Fibroblast of skin of back (primary cell): ENCODE measurements at regions not wholly inside any gene's neighbourhood (a gene's known extent, or its start where the extent isn't known, plus 50 kb on each side); places are given as distances from the start of the nearest gene placed in this dataset.

Source experiments
- DNase-seq: peaks from one replicate; pipeline ENCODE4 v3.0.0-alpha.2; 2013

DNA sequence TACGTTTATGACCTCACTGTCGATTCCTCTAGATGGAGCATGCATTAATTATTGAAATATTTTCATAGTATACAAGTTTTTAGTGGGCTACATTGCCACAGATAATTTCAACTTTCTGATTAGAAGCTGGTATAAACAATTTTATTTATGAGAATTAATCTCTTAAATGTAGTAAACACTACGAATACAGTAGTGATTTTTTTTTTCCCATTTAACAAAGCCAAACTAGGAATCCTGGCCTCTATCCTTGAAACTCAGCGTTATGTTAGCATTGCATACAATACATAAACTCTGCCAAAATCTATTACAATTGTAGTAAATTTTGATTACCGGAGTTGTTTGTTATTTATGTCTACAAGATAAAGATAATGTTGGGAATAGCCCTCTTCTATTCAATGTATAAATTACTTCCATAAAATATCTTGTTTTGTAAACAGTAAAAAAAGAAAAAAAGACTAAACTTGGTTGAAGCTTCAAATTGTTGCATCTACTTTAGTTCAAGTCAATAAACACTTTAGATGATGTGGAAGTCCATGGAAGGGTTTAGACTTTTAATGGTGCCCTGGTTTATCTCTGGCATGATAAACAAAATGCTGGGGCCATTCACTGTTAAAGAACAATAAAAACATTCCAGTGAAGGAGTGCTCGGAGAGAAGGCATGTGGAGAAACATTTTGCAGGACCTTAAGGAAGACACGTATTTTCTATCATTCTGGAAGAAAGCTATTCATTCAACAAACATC, 77.3 kb upstream of the NR2F2 start:
- DNase-seq, result no peak

DNA sequence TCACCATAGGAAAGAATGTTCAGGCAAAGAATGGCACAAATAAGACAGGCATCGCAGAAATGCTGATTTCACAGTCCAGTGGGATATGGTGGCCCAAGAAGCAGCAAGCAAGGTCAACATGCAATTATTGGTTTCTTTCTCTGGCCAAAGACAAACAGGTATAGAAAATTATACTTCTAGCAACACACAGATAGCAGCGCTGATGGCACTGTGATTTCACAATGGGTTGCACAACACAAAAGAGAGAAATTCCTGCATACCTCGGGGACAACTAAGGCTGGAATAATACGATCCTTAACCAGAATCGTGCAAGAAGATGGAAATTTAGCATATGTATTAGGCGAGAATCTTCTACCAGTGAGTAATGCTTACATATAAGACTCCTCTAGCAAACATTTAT, 76.3 kb upstream of the NR2F2 start:
- no peak for DNase-seq

- no peak for DNase-seq
These were observed 74.9 kb upstream of the NR2F2 start for GRCh38 chr15:96255599-96255998.

DNA sequence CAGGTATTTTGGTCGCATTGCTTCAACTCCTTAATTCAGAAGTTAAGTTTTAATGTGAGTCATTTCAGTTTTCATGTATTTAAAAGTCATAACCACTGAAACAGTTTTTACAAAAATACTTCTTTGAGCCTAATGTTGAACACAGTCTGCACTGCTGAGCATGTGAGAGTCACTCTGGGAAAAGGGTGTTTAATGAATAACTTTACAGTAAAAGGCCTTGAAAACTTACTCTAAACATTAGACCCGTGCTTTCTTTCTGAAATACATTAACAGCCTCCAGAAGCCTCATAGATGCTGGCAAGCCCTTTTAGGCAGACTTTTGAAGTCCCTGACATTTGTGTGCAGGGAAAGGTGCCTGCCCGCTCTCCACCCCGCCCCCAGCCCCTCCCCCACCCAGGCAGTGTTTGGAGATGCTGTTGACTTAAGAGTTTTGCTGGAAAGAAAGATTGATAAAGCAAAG, 68.9 kb upstream of the NR2F2 start:
- DNase-seq, result no peak

DNA sequence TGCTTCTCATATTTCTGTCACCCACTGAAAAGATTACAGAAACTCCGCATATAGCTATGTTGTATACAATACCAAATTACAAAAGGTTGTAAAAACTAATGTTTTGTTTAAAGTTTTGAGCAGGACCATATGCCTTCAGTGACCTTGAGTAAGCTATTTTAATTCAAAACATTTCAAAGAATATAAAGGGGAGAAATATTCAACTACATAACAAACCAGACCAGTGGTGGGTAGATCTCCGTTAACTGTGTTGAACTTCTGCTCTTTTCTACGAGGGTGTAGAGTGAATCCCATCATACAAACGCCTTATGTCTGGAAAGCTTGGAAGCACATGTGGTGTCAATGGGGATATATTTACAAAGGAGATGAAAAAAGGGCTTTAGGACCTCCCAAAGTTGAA, 68.4 kb upstream of the NR2F2 start:
- DNase-seq, result no peak

GRCh38 chr15:96262549-96263489, 67.7 kb upstream of the NR2F2 start:
- DNase-seq, result no peak

GRCh38 chr15:96264351-96264798, 66.1 kb upstream of the NR2F2 start:
- no peak for DNase-seq

DNA sequence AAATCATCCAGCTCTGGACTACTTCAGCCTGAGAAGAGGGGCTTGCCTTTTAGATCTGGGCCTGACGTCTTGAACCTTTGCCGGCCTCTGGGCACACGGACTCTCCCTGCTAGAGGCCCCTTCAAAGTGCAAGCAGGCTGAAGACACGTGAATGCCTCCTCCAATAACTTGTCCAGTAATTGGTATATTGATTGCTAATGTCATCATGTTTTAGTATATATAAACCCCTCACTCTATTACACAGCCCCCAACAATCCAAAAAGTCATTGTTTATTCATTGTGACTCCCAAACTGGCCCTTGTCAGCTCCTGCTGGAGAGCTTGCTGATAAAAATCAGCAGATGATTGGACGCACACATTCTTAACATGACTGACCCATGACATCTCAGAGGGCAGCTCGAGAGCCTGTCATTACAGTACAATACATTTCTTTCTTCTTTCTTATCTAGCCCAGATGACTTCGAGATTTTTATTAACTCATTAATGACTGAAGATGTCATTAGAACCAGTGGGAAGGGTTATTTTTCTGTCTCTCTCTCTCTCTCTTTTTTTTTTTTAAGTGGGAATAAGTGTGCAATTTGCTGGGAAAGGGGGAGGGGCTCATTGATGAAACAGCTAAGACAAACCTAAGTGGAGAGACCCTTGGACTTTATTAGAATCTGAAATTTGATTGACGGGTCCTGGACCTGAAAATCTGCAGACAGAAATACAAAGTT, 65.5 kb upstream of the NR2F2 start:
- peak; percentile 52 for DNase-seq

DNA sequence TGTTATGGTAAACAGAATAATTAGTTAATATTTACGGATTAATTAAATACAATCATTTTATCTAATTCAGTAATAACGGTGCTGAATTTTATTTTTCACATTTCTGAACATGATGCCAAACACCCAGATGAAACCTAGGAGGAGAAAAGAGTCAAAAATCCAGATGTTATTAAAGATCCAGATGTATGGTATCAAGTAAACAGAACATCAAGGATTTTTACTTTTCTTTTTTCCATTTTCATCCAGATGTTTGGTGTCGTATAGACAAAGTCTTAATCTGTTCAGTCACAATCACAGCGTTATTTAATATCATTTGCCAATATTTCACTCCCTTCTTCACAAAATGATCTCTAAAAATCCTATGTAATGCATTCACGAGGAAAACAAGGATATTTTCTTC, 64.0 kb upstream of the NR2F2 start:
- no peak for DNase-seq

GRCh38 chr15:96267463-96267862, 63.0 kb upstream of the NR2F2 start:
- DNase-seq, result no peak

DNA sequence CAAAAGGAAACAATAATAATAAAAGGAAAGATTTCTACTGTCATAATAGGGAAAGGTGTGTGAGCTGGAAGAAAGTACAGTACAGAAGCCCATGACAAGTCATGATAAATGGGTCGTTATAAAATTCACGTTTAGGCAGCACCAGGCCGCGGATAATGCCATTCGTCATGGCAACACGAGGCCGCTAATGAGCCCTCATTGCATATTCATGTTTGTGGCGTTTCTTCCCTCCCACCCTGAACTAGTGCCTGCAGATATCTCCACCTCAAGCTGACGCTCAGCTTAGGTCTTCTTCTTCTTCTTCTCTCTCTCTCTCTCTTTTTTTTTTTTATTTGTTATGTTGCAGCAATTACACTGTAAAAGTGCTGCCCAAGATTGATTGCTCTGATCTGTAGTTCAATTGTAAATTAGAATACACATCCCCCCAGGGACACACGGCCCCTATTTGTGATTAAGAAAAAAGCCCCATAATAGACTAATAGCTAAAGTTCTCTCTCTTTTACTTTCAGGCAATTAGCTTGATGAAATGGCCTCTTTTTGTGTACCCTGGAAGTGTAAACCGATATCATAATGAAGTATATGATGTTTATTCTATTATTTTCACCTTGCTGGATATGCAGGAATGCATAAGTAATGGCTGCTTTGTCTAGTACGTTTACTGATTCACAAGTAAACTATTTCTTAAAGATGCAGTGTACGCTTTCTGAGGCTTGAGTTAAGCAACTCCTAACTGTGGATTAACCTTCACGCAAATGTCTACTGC, 61.9 kb upstream of the NR2F2 start:
- DNase-seq, result peak; percentile 35

DNA sequence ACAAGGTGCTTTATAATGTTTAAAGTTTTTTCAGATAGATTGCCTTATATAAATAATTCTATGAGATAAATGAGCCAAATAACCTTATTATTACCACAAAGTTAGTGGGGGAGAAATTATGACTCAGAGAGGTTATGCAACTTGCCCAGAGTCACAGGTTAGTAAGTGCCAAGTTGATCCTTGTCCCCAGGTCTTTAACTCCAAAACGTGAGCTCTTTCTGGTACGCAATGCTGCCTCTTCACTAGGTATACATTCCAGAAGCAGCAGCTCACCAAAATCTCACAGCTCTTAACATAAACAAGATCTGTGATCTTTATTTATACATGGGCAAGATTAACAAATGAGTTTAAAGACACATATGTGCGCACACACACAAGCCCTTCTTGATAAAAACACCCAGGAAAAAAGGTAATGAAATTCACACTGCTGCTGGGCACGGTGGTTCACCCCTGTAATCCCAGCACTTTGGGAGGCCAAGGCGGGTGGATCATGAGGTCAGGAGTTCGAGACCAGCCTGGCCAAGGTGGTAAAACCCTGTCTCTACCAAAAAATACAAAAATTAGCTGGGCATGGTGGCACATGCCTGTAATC, 59.8 kb upstream of the NR2F2 start:
- DNase-seq, result no peak

- DNase-seq, result no peak
These were observed 58.1 kb upstream of the NR2F2 start for GRCh38 chr15:96272427-96272826.

DNA sequence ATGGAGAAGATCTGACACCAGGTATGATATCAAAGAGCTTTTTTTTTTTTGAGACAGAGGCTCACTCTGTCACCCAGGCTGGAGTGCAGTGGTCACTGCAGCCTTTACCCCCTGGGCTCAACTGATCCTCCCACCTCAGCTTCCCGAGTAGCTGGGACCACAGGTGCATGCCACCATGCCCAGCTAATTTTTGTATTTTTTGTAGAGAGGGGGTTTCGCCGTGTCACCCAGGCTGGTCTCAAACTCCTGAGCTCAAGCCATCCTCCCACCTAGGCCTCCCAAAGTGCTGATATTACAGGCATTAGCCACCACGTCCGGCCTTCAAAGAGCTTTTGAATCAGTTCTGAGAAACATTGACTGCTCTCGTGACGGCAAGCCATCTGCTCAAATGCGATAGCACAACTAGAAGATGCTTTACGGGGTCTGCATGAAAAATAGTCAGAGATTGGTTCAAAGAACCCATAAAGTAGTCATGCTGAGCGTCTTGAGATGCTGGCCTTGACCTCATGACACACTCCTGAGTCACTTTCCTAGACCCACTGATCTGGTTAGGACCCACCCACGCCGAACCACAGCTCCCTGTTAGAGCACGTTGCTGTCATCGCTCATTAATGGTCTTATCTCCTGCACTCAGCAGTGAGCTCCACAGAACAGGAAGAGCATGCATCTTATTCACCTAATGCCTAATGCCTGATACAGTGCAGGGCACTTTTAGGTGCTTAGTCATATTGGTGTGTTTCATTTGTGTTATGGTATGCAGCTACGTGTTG, 57.0 kb upstream of the NR2F2 start:
- peak; percentile 97 for DNase-seq

GRCh38 chr15:96274087-96274440, 56.4 kb upstream of the NR2F2 start:
- no peak for DNase-seq

- DNase-seq, result peak; percentile 64
These were observed 55.8 kb upstream of the NR2F2 start for GRCh38 chr15:96274698-96275097.

- DNase-seq, result peak; percentile 82
These were observed 53.9 kb upstream of the NR2F2 start for GRCh38 chr15:96276438-96277210.
